GM06990 (cell line): ENCODE measurements at regions not wholly inside any gene's neighbourhood (a gene's known extent, or its start where the extent isn't known, plus 50 kb on each side); places are given as distances from the start of the nearest gene placed in this dataset.

Source experiments
- DNase-seq: peaks from one replicate; pipeline ENCODE4 v3.0.0-alpha.2; 2011; ENCODE audit not compliant: insufficient read length; ENCODE audit errors: extremely low read depth
- H3K27me3 ChIP-seq: replicated peaks from 2 replicates; pipeline ENCODE4 v1.6.0; 2011; ENCODE audit warnings: low read length; ENCODE audit not compliant: control insufficient read depth, insufficient read depth
- H3K36me3 ChIP-seq: 2 replicates; pipeline ENCODE4 v1.5.1; 2011; ENCODE audit warnings: low read length; ENCODE audit not compliant: control insufficient read depth, insufficient read depth
- H3K4me3 ChIP-seq: replicated peaks from 2 replicates; pipeline ENCODE4 v1.5.1; 2011; ENCODE audit warnings: low read depth, mild to moderate bottlenecking, control low read depth, low read length
- CTCF ChIP-seq: IDR thresholded peaks from 2 replicates; pipeline ENCODE4 v1.5.1; 2011; ENCODE audit warnings: low read length, control low read depth, mild to moderate bottlenecking, inconsistent platforms; ENCODE audit not compliant: insufficient read depth, poor library complexity, severe bottlenecking

GRCh38 chr18:73647391-73647790, 500.2 kb downstream of the FBXO15 start:
- Histone ChIP-seq H3K27me3 (no peaks in the 10 kb centered on the region), H3K4me3 (no peak overlapping the region), H3K36me3 (no peaks in the 10 kb centered on the region)
- TF ChIP-seq CTCF, result no peak
- no peak for DNase-seq

GRCh38 chr18:73646772-73647171, 500.9 kb downstream of the FBXO15 start:
- TF ChIP-seq CTCF, result no peak
- Histone ChIP-seq H3K4me3 (no peak overlapping the region), H3K36me3 (no peaks in the 10 kb centered on the region)

GRCh38 chr18:73646196-73646595, 501.4 kb downstream of the FBXO15 start:
- H3K4me3 ChIP-seq, result no peak overlapping the region
- no peaks in the 10 kb centered on the region for H3K27me3 ChIP-seq
- no peak for DNase-seq
- TF ChIP-seq CTCF, result no peak
- no peaks in the 10 kb centered on the region for H3K36me3 ChIP-seq

More at GRCh38 chr18:73646772-73647171, 500.9 kb downstream of the FBXO15 start:
- no peak for DNase-seq
- no peaks in the 10 kb centered on the region for H3K27me3 ChIP-seq

GRCh38 chr18:73645160-73645715, 502.4 kb downstream of the FBXO15 start:
- Histone ChIP-seq H3K36me3 (no peaks in the 10 kb centered on the region), H3K27me3 (no peaks in the 10 kb centered on the region), H3K4me3 (no peak overlapping the region)
- DNase-seq, result no peak
- TF ChIP-seq CTCF, result no peak

GRCh38 chr18:73639788-73640187, 507.8 kb downstream of the FBXO15 start:
- H3K36me3 ChIP-seq, result no peaks in the 10 kb centered on the region
- DNase-seq, result no peak
- H3K4me3 ChIP-seq, result no peak overlapping the region
- H3K27me3 ChIP-seq, result no peaks in the 10 kb centered on the region
- TF ChIP-seq CTCF, result no peak

- no peak for TF ChIP-seq CTCF
- DNase-seq, result no peak
- no peak overlapping the region for H3K4me3 ChIP-seq
- no peaks in the 10 kb centered on the region for H3K36me3 ChIP-seq
- no peaks in the 10 kb centered on the region for H3K27me3 ChIP-seq
Measured at GRCh38 chr18:73638709-73639108, 508.9 kb downstream of the FBXO15 start.
